Right lobe of liver (tissue), 4 donors: ENCODE measurements at regions not wholly inside any gene's neighbourhood (a gene's known extent, or its start where the extent isn't known, plus 50 kb on each side); places are given as distances from the start of the nearest gene placed in this dataset.

Source experiments
- CTCF ChIP-seq, 4 donors: fragments of 200-600 bp in 3 of 4; fragments of 450-650 bp in 1 of 4; IDR thresholded peaks; one replicate each; pipeline versions ENCODE4 v1.5.1 to v1.8.0; 2016 to 2022; ENCODE audit warnings: antibody characterized with exemption in 4 of 4, mild to moderate bottlenecking in 2 of 4
- POLR2A ChIP-seq: fragments of 450-650 bp; IDR thresholded peaks from one replicate; pipeline ENCODE4 v1.6.1; 2017; ENCODE audit warnings: antibody characterized with exemption, mild to moderate bottlenecking
- donor health status: DM: no; HTN: no; CAD: no.
- donor health status: DM: no; HTN: no; CAD: no.
- donor health status: DM: no; HTN: yes; CAD: no.

- TF ChIP-seq CTCF (IDR thresholded peaks at IDR 0.05) (no peak), POLR2A (no peak)
Measured at GRCh38 chr5:85545129-85545528, 1072.6 kb upstream of the COX7C start.
